ENCODE measurements at regions not wholly inside any gene's neighbourhood (a gene's known extent, or its start where the extent isn't known, plus 50 kb on each side); places are given as distances from the start of the nearest gene placed in this dataset.

- CTCF ChIA-PET, result no interaction called here
- POLR2A ChIA-PET, result no interaction called here
Observed at GRCh38 chr1:208799186-208799585, 555.0 kb upstream of the PLXNA2 start.

GRCh38 chr1:208803011-208803811 is 559.0 kb upstream of the PLXNA2 start:
- TF ChIP-seq HDGF (IDR thresholded peaks at IDR 0.05; ENCODE audit: borderline replicate concordance) (no peak), TARDBP (IDR thresholded peaks at IDR 0.05) (no peak), FOXK2 (IDR thresholded peaks at IDR 0.05) (no peak), ARNT (IDR thresholded peaks at IDR 0.05) (no peak), SUZ12 (IDR thresholded peaks at IDR 0.05) (no peak), BHLHE40 (IDR thresholded peaks at IDR 0.05; ENCODE audit: borderline replicate concordance) (no peak)
- ChIA-PET POLR2A (no interaction called here), CTCF (no interaction called here)
- no peak for DNase-seq (ENCODE audit: extremely low spot score)

More at GRCh38 chr1:208799186-208799585, 555.0 kb upstream of the PLXNA2 start:
- DNase-seq (ENCODE audit: extremely low spot score), result no peak
- TF ChIP-seq ZNF384 (IDR thresholded peaks at IDR 0.05), result no peak
- TF ChIP-seq ELF4 (IDR thresholded peaks at IDR 0.05), result no peak

- TF ChIP-seq HDGF (IDR thresholded peaks at IDR 0.05; ENCODE audit: borderline replicate concordance) (no peak), ELF4 (IDR thresholded peaks at IDR 0.05) (no peak), LEF1 (IDR thresholded peaks at IDR 0.05; ENCODE audit: borderline replicate concordance) (no peak), TARDBP (IDR thresholded peaks at IDR 0.05) (no peak), ZNF384 (IDR thresholded peaks at IDR 0.05) (no peak), CTBP1 (IDR thresholded peaks at IDR 0.05; ENCODE audit: borderline replicate concordance) (no peak), BHLHE40 (IDR thresholded peaks at IDR 0.05; ENCODE audit: borderline replicate concordance) (no peak), FOXM1 (IDR thresholded peaks at IDR 0.05; ENCODE audit: borderline replicate concordance) (no peak), NFRKB (IDR thresholded peaks at IDR 0.05) (no peak), SUZ12 (IDR thresholded peaks at IDR 0.05) (no peak), PKNOX1 (IDR thresholded peaks at IDR 0.05) (no peak), L3MBTL2 (conservative IDR thresholded peaks at IDR 0.05) (no peak), FOXK2 (IDR thresholded peaks at IDR 0.05) (no peak), FOXA1 (IDR thresholded peaks at IDR 0.05) (no peak), SP1 (IDR thresholded peaks at IDR 0.05) (no peak), ARNT (IDR thresholded peaks at IDR 0.05) (no peak)
- DNase-seq (ENCODE audit: extremely low spot score), result no peak
- POLR2A ChIA-PET, result no interaction called here
- CTCF ChIA-PET, result no interaction called here
Observed at GRCh38 chr1:208807446-208808127, 563.4 kb upstream of the PLXNA2 start.

- POLR2A ChIA-PET, result no interaction called here
- CTCF ChIA-PET, result no interaction called here
- no peak for TF ChIP-seq ELF4 (IDR thresholded peaks at IDR 0.05)
- TF ChIP-seq PKNOX1 (IDR thresholded peaks at IDR 0.05), result no peak
- TF ChIP-seq LEF1 (IDR thresholded peaks at IDR 0.05; ENCODE audit: borderline replicate concordance), result no peak
- TF ChIP-seq TARDBP (IDR thresholded peaks at IDR 0.05), result no peak
- no peak for TF ChIP-seq ARNT (IDR thresholded peaks at IDR 0.05)
- TF ChIP-seq FOXA1 (IDR thresholded peaks at IDR 0.05), result no peak
- TF ChIP-seq CTBP1 (IDR thresholded peaks at IDR 0.05; ENCODE audit: borderline replicate concordance), result no peak
- TF ChIP-seq SP1 (IDR thresholded peaks at IDR 0.05), result no peak
- TF ChIP-seq NFRKB (IDR thresholded peaks at IDR 0.05), result no peak
- no peak for TF ChIP-seq FOXK2 (IDR thresholded peaks at IDR 0.05)
- TF ChIP-seq HDGF (IDR thresholded peaks at IDR 0.05; ENCODE audit: borderline replicate concordance), result no peak
- no peak for TF ChIP-seq ZNF384 (IDR thresholded peaks at IDR 0.05)
- TF ChIP-seq FOXM1 (IDR thresholded peaks at IDR 0.05; ENCODE audit: borderline replicate concordance), result no peak
- TF ChIP-seq SUZ12 (IDR thresholded peaks at IDR 0.05), result no peak
- no peak for TF ChIP-seq BHLHE40 (IDR thresholded peaks at IDR 0.05; ENCODE audit: borderline replicate concordance)
- TF ChIP-seq L3MBTL2 (conservative IDR thresholded peaks at IDR 0.05), result no peak
- no peak for DNase-seq (ENCODE audit: extremely low spot score)
Observed at GRCh38 chr1:208808301-208808700, 564.1 kb upstream of the PLXNA2 start.

GRCh38 chr1:208809876-208810275 is 565.7 kb upstream of the PLXNA2 start:
- TF ChIP-seq PKNOX1 (IDR thresholded peaks at IDR 0.05) (no peak), BHLHE40 (IDR thresholded peaks at IDR 0.05; ENCODE audit: borderline replicate concordance) (no peak), HDGF (IDR thresholded peaks at IDR 0.05; ENCODE audit: borderline replicate concordance) (no peak), SUZ12 (IDR thresholded peaks at IDR 0.05) (no peak), LEF1 (IDR thresholded peaks at IDR 0.05; ENCODE audit: borderline replicate concordance) (no peak), NFRKB (IDR thresholded peaks at IDR 0.05) (no peak), L3MBTL2 (conservative IDR thresholded peaks at IDR 0.05) (no peak), TARDBP (IDR thresholded peaks at IDR 0.05) (no peak), ZNF384 (IDR thresholded peaks at IDR 0.05) (no peak), CTBP1 (IDR thresholded peaks at IDR 0.05; ENCODE audit: borderline replicate concordance) (no peak), FOXK2 (IDR thresholded peaks at IDR 0.05) (no peak), ARNT (IDR thresholded peaks at IDR 0.05) (no peak), ELF4 (IDR thresholded peaks at IDR 0.05) (no peak)
- POLR2A ChIA-PET, result no interaction called here

More at GRCh38 chr1:208809876-208810275, 565.7 kb upstream of the PLXNA2 start:
- CTCF ChIA-PET, result no interaction called here
- DNase-seq (ENCODE audit: extremely low spot score), result no peak
